Coronary artery (tissue), 2 donors: ENCODE measurements at regions not wholly inside any gene's neighbourhood (a gene's known extent, or its start where the extent isn't known, plus 50 kb on each side); places are given as distances from the start of the nearest gene placed in this dataset.

Experiments
- DNase-seq: peaks from one replicate; pipeline ENCODE4 v3.0.0-alpha.2; 2017; ENCODE audit warnings: low spot score
- H3K27ac ChIP-seq, 2 donors: fragments of 200-600 bp; sonication (generic); one replicate each; pipeline ENCODE4 v1.5.1; 2016 to 2019
- H3K4me3 ChIP-seq: fragments of 200-600 bp; sonication (generic); 2 replicates; pipeline ENCODE4 v1.5.1; 2016; ENCODE audit warnings: mild to moderate bottlenecking, moderate library complexity
- TF ChIP-seq, protein P1 (sequence below): fragments of 200-600 bp; sonication (generic); IDR thresholded peaks from one replicate; pipeline ENCODE4 v1.5.1; 2019; ENCODE audit warnings: antibody characterized with exemption

DNA sequence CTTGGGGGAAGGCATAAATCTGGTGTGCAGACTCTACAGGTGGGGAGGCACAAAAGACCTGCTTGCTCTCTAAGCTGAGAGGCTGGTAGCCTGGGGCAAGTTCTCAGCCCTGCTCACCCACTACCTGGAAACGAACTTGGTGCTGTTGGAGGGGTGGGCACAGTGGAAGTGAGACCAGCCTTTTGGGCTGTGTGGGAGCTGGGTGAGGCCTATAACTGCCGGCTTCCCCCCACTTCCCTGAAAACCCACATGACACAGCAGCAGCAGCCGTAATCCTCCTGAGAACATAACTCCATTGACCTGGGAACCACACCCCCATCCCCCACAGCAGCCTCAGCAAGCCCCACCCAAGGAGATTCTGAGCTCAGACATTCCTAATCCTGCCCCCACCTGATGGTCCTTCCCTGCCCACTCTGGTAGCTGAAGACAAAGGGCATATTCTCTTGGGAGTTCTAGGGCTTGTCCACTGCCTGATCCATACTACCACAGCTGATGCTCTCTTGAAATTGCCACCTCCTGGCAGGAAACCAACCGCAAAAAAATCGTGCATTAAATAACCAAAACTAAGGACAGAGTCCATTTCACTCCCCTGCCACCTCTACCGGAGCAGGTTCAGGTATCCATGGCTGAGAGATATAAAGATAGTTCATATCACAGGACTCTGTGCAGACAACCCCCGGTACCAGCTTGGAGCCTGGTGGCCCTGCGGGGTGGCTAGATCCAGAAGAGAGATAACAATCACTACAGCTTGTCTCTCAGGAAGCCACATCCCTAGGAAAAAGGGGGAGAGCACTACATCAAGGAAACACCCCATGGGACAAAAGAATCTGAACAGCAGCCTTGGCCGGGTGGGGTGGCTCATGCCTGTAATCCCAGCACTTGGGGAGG, 178.1 kb downstream of the NDUFA10 start:
- H3K4me3 ChIP-seq, result no peak overlapping the region
- no peak overlapping the region for H3K27ac ChIP-seq
- TF ChIP-seq, protein P1, sequence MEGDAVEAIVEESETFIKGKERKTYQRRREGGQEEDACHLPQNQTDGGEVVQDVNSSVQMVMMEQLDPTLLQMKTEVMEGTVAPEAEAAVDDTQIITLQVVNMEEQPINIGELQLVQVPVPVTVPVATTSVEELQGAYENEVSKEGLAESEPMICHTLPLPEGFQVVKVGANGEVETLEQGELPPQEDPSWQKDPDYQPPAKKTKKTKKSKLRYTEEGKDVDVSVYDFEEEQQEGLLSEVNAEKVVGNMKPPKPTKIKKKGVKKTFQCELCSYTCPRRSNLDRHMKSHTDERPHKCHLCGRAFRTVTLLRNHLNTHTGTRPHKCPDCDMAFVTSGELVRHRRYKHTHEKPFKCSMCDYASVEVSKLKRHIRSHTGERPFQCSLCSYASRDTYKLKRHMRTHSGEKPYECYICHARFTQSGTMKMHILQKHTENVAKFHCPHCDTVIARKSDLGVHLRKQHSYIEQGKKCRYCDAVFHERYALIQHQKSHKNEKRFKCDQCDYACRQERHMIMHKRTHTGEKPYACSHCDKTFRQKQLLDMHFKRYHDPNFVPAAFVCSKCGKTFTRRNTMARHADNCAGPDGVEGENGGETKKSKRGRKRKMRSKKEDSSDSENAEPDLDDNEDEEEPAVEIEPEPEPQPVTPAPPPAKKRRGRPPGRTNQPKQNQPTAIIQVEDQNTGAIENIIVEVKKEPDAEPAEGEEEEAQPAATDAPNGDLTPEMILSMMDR, result no peak
- DNase-seq, result no peak

DNA sequence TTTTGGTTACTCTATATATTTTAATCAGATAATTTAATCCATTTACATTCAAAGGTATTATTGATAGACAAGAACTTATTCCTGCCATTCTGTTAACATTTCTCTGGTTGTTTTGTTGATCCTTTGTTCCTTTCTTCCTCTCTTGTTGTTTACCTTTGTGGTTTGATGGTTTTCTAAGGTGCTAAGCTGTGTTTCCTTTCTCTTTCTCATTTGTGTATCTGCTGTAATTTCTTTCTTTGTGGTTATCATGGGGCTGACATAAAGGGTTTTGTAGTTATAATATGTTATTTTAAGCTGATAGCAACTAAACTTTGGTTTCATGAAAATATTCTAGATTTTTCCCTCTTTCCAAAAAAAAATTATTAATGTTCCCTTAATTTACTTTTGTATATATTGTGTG, 179.2 kb downstream of the NDUFA10 start:
- Histone ChIP-seq H3K4me3 (no peak overlapping the region), H3K27ac (no peak overlapping the region)
- no peak for DNase-seq
- TF ChIP-seq, protein P1, result no peak

DNA sequence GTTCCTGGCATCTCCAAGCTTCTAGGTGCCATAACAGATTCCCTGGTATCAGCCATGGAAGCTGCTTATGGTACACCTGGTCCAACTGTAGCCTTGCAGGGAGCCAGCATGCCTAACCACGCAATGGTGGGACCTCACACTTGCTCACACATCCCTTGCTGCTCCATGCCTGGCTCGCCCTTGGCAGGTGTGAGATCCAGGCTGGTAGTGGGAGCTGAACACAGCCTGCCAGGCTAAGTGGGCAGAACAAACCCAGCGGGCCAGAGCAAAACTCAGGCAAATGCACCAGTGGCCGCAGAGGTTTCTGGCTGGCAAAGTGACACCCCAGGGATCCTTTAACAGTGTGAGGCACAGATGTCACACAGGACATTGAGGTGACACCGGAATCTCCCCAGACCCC, 185.8 kb downstream of the NDUFA10 start:
- H3K27ac ChIP-seq, result no peak overlapping the region
- TF ChIP-seq, protein P1, result no peak
- no peak for DNase-seq
- H3K4me3 ChIP-seq, result no peak overlapping the region

DNA sequence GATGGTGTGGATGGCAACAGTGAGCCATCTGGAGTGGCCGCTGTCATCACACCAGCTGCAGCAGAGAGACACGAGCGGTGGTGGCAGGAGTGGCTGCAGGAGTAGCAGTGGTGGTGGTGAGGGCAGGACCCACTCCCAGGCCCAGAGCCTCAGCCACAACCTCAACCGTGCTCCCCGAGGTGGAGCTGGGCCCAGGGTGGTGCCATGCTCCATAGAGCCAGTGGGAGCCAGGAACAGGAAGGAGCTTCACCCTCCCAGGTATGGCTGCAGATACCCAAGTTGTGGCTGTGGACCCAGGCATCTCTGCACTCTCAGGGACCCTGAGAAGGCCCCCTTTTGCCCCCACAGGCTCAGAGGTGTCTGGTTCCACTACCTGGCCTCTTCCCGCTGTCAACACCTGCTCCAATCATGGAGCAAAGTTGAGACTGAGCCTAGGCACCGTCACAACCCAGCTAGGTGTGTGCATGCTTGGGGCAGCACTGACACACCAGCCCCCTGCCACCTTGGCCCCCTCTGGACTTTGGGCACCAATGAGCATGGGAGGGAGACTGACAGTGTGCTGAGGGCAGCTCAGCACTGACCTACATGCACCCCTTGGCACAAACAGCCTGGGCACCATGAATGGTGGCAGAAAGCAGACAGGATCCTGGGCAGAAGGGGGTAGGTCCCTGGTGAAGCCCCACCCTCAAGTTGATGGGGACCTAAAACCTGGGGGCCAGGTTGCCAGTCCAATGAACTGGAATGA, 188.9 kb downstream of the NDUFA10 start:
- Histone ChIP-seq H3K4me3 (no peak overlapping the region), H3K27ac (no peak overlapping the region)
- DNase-seq, result no peak
- TF ChIP-seq, protein P1, result no peak

DNA sequence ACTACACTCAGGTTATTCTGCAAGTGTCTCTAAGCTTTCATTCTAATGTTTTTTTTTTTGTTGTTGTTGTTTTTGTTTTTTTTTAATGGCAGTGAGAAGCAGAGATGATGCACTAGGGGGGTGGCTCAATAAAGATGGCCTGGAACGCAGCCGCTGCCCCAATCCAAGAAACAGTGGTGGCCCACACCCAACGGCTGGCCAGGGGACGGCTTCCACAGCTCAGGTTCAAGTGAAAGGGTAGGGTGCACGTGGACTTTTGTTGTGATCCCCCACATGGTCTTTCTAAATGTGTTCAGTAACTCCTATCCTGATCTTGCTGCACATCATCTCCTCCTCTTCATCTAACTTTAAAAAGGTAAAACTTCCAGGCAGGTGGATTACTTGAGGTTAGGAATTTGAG, 190.1 kb downstream of the NDUFA10 start:
- Histone ChIP-seq H3K4me3 (no peak overlapping the region), H3K27ac (no peak overlapping the region)
- TF ChIP-seq, protein P1, result no peak
- DNase-seq, result no peak

DNA sequence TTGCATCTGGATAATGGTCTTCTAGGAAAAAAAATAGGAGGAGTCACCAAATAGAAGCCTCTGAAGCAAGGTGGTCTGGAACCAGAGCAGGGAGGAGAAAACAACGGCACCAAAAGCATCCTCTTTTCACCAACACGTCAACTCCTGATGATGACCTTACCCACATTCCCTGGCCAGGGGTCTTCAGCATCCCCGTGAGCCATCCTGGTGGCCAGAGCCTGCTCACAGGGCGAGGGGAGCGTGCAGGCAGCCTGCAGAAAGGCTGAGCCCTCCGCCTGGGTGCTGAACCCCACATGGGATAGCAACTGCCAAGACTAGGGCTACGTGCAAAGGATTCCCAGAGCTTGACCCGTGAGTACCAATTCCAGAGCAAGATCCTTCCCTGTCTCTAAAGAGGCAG, 191.0 kb downstream of the NDUFA10 start:
- Histone ChIP-seq H3K4me3 (no peak overlapping the region), H3K27ac (no peak overlapping the region)
- TF ChIP-seq, protein P1, result no peak
- DNase-seq, result peak; percentile 28
